ENCODE measurements at regions not wholly inside any gene's neighbourhood (a gene's known extent, or its start where the extent isn't known, plus 50 kb on each side); places are given as distances from the start of the nearest gene placed in this dataset.

- no peak for TF ChIP-seq CTCF (conservative IDR thresholded peaks at IDR 0.05; ENCODE audit: low read depth in 2 of 2)
Measured at GRCh38 chr18:73059280-73059679, 191.5 kb upstream of the NETO1 start (continued).

- no peak overlapping the region for H3K4me3 ChIP-seq
- H2AFZ ChIP-seq = no peak overlapping the region
- H3K27me3 Mint-ChIP-seq (ENCODE audit: insufficient read depth, low read depth, poor library complexity) = no peaks in the 10 kb centered on the region
- no peak overlapping the region for H3K27ac Mint-ChIP-seq
- TF ChIP-seq CREB1 (CRISPR knock-in tag; IDR thresholded peaks at IDR 0.05; ENCODE audit: low read depth) (no peak), ZNF114 (CRISPR knock-in tag; IDR thresholded peaks at IDR 0.05) (no peak), JUNB (IDR thresholded peaks at IDR 0.05; ENCODE audit: unreplicated experiment) (no peak), ZNF462 (CRISPR knock-in tag; IDR thresholded peaks at IDR 0.05) (no peak), CTCF (conservative IDR thresholded peaks at IDR 0.05; ENCODE audit: low read depth in 2 of 2) (no peak), ETS1 (IDR thresholded peaks at IDR 0.05) (no peak), STAT1 (IDR thresholded peaks at IDR 0.05; ENCODE audit: unreplicated experiment) (no peak), POLR2AphosphoS5 (IDR thresholded peaks at IDR 0.05; ENCODE audit: low read depth) (no peak), REST (IDR thresholded peaks at IDR 0.05; ENCODE audit: unreplicated experiment) (no peak), ZNF331 (CRISPR knock-in tag; IDR thresholded peaks at IDR 0.05; ENCODE audit: low read depth) (no peak)
- H3F3A ChIP-seq (replicated peaks; ENCODE audit: low read depth) = no peaks in the 10 kb centered on the region
- H3K79me2 ChIP-seq (replicated peaks; ENCODE audit: insufficient read depth) = no peaks in the 10 kb centered on the region
- no peak overlapping the region for H3K4me3 Mint-ChIP-seq
- H3K36me3 Mint-ChIP-seq (ENCODE audit: low read depth) = no peaks in the 10 kb centered on the region
- H3K9me2 ChIP-seq (ENCODE audit: insufficient read depth) = no peaks in the 10 kb centered on the region
- H3K4me1 ChIP-seq (ENCODE audit: insufficient read depth) = no peaks in the 10 kb centered on the region
- H3K4me1 Mint-ChIP-seq = peaks cover 4% of the 10 kb centered on the region; the same call in 1 of the 3 replicates
- H3K9me3 Mint-ChIP-seq = peaks cover 4% of the 10 kb centered on the region; the same call in 2 of the 3 replicates
- H3K27me3 ChIP-seq (ENCODE audit: insufficient read depth) = no peaks in the 10 kb centered on the region
- no peak for ATAC-seq
- H4K20me1 ChIP-seq (replicated peaks; ENCODE audit: insufficient read depth) = no peaks in the 10 kb centered on the region
- H3K27ac ChIP-seq (ENCODE audit: low read depth) = no peak overlapping the region
- no peak for DNase-seq (ENCODE audit: low spot score)
- H3K4me2 ChIP-seq = no peak overlapping the region
- H3K36me3 ChIP-seq (ENCODE audit: insufficient read depth) = 0 out of 2 replicates have a peak, but pooled peaks cover 3% of the 10 kb centered on the region
Measured at GRCh38 chr18:73047688-73048087, 179.9 kb upstream of the NETO1 start.

All from GM23338 (cell line).